Tibial nerve (tissue), 4 donors: ENCODE measurements at regions not wholly inside any gene's neighbourhood (a gene's known extent, or its start where the extent isn't known, plus 50 kb on each side); places are given as distances from the start of the nearest gene placed in this dataset.

Source experiments
- CTCF ChIP-seq, 5 experiments: fragments of 200-600 bp in 3 of 5; fragments of 450-650 bp in 2 of 5; sonication (generic) in 3 of 5; IDR thresholded peaks; one replicate each; pipeline ENCODE4 v1.5.1; 2016 to 2019; ENCODE audit warnings: antibody characterized with exemption in 5 of 5, mild to moderate bottlenecking in 3 of 5, moderate library complexity in 2 of 5
- EP300 ChIP-seq, 2 donors: sonication (generic); formaldehyde crosslinking; IDR thresholded peaks; one replicate each; pipeline ENCODE4 v1.6.1; 2017; ENCODE audit warnings: antibody characterized with exemption in 2 of 2, mild to moderate bottlenecking in 1 of 2

- TF ChIP-seq CTCF (IDR thresholded peaks at IDR 0.05) (no peak), EP300 (IDR thresholded peaks at IDR 0.05) (no peak)
Observed at GRCh38 chr9:85118990-85119755, 449.6 kb downstream of the NTRK2 start.
